COR-L47 (cell line): ENCODE measurements at regions not wholly inside any gene's neighbourhood (a gene's known extent, or its start where the extent isn't known, plus 50 kb on each side); places are given as distances from the start of the nearest gene placed in this dataset.

ENCODE experiments used
- DNase-seq: peaks from one replicate; lab custom pipeline; 2025; lab: John Stamatoyannopoulos, UW

GRCh38 chr13:39858794-39859193, 203.3 kb downstream of the COG6 start:
- DNase-seq, result no peak

- DNase-seq, result no peak
Observed at GRCh38 chr13:39859898-39860297, 204.4 kb downstream of the COG6 start.

GRCh38 chr13:39862900-39863299, 207.4 kb downstream of the COG6 start:
- DNase-seq, result no peak

- no peak for DNase-seq
Observed at GRCh38 chr13:39864221-39864620, 208.8 kb downstream of the COG6 start.

GRCh38 chr13:39866722-39867121, 211.3 kb downstream of the COG6 start:
- DNase-seq, result no peak

GRCh38 chr13:39867807-39868206, 212.3 kb downstream of the COG6 start:
- no peak for DNase-seq

GRCh38 chr13:39870197-39870747, 214.8 kb downstream of the COG6 start:
- no peak for DNase-seq

GRCh38 chr13:39874331-39875053, 219.0 kb downstream of the COG6 start:
- no peak for DNase-seq

GRCh38 chr13:39875111-39875987, 219.9 kb downstream of the COG6 start:
- DNase-seq, result no peak

- DNase-seq, result no peak
Observed at GRCh38 chr13:39876258-39876657, 220.8 kb downstream of the COG6 start.

- no peak for DNase-seq
Observed at GRCh38 chr13:39877134-39877533, 221.7 kb downstream of the COG6 start.

- no peak for DNase-seq
Observed at GRCh38 chr13:39879286-39880035, 224.0 kb downstream of the COG6 start.

- DNase-seq, result no peak
Observed at GRCh38 chr13:39881383-39881782, 225.9 kb downstream of the COG6 start.

GRCh38 chr13:39881887-39882286, 226.4 kb downstream of the COG6 start:
- DNase-seq, result no peak

- DNase-seq, result no peak
Observed at GRCh38 chr13:39884166-39884565, 228.7 kb downstream of the COG6 start.

- DNase-seq, result no peak
Observed at GRCh38 chr13:39886336-39886735, 230.9 kb downstream of the COG6 start.

GRCh38 chr13:39887387-39887786, 231.9 kb downstream of the COG6 start:
- DNase-seq, result no peak

GRCh38 chr13:39888865-39889810, 233.7 kb downstream of the COG6 start:
- DNase-seq, result no peak

- no peak for DNase-seq
Observed at GRCh38 chr13:39890537-39890936, 235.1 kb downstream of the COG6 start.

GRCh38 chr13:39892721-39893685, 237.5 kb downstream of the COG6 start:
- DNase-seq, result no peak
